ENCODE measurements at regions not wholly inside any gene's neighbourhood (a gene's known extent, or its start where the extent isn't known, plus 50 kb on each side); places are given as distances from the start of the nearest gene placed in this dataset.

- TF ChIP-seq, protein P1, sequence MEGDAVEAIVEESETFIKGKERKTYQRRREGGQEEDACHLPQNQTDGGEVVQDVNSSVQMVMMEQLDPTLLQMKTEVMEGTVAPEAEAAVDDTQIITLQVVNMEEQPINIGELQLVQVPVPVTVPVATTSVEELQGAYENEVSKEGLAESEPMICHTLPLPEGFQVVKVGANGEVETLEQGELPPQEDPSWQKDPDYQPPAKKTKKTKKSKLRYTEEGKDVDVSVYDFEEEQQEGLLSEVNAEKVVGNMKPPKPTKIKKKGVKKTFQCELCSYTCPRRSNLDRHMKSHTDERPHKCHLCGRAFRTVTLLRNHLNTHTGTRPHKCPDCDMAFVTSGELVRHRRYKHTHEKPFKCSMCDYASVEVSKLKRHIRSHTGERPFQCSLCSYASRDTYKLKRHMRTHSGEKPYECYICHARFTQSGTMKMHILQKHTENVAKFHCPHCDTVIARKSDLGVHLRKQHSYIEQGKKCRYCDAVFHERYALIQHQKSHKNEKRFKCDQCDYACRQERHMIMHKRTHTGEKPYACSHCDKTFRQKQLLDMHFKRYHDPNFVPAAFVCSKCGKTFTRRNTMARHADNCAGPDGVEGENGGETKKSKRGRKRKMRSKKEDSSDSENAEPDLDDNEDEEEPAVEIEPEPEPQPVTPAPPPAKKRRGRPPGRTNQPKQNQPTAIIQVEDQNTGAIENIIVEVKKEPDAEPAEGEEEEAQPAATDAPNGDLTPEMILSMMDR (IDR thresholded peaks at IDR 0.05), result no peak
- no peak for TF ChIP-seq POLR2A (IDR thresholded peaks at IDR 0.05)
- no peak for TF ChIP-seq EP300 (IDR thresholded peaks at IDR 0.05)
Observed at GRCh38 chr17:13417381-13417950, 184.3 kb downstream of the HS3ST3A1 start.

Data from tibial nerve (tissue), 4 donors.